G401 (cell line): ENCODE measurements at regions not wholly inside any gene's neighbourhood (a gene's known extent, or its start where the extent isn't known, plus 50 kb on each side); places are given as distances from the start of the nearest gene placed in this dataset.

Source experiments
- DNase-seq: peaks from one replicate; pipeline ENCODE4 v3.0.0-alpha.2; 2015; ENCODE audit warnings: low spot score
- in situ Hi-C: cut with HindIII; loops from 2 replicates; pipeline ENCODE4 v1.10.0; 2016; ENCODE audit warnings: low sequenced_read_pairs, mixed read lengths

DNA sequence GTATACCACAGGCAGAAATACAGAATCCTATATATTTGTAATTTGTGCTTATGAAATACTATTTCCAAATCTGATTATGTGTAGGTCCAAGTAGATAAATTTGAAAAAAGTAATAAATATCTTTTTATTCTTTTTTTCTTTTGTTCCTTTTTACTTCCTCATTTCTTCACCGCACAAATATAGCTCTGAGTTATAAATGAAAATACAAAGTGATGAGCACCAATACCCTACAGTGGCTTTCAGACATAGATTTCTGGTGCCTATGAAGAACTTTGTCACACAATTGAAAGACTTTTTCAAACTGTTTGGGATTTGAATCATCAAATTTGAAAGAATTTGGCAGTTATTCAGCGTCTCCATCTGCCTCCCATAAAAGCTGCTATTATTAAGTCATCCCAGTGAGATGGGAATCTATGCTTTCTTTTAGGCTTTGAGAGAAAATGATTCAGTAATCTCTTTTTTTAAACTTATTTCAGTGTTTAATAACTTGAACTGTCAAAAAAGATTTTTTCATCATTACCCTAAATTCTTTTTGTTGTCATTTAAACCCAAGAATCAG, 363.6 kb upstream of the GOLIM4 start:
- in situ Hi-C loops, result no loop called here
- no peak for DNase-seq

GRCh38 chr3:168457954-168458539, 362.3 kb upstream of the GOLIM4 start:
- in situ Hi-C loops, result no loop called here
- DNase-seq, result no peak

- in situ Hi-C loops, result no loop called here
- no peak for DNase-seq
Measured at GRCh38 chr3:168455814-168456213, 360.1 kb upstream of the GOLIM4 start.

- in situ Hi-C loops, result no loop called here
- no peak for DNase-seq
Measured at GRCh38 chr3:168453623-168454022, 357.9 kb upstream of the GOLIM4 start.

DNA sequence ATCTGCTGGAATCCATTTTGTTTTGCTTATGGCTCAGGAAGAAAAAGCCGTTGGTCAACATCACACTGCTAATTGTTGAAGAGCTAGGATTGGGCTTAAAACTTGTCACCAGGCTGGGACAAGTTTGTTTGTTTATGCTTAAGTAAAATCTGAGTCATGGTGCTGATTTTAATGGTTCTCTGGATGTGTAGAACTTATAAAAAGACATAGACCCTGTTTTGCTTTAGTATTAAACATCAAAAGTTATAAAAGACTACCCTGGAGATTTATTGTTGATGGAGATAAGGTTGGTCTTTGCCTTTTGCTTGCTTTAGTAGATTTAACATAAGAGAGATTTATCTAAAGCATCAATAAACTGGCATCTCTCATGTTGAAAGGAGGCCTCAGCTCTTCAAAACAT, 348.2 kb upstream of the GOLIM4 start:
- no peak for DNase-seq
- in situ Hi-C loops, result no loop called here

DNA sequence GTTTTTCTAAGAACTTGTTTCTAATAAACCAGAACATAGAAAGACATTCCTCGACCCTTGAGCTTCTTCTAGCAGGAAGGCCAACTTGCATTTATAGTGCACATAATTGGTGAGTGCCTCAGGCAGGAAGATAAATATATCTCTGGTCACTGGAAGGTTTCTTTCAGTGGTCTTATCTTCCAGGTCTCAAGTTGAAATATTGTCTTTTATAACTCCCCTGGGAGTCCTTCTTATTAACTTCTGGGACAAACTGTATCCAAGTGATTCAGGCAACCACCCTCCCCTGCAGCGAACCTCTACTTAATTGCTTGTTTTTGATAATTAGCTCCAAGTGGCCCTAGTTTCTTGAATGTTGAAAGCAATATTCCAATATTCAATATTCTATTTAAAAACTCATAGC, 346.8 kb upstream of the GOLIM4 start:
- no peak for DNase-seq
- in situ Hi-C loops, result no loop called here

DNA sequence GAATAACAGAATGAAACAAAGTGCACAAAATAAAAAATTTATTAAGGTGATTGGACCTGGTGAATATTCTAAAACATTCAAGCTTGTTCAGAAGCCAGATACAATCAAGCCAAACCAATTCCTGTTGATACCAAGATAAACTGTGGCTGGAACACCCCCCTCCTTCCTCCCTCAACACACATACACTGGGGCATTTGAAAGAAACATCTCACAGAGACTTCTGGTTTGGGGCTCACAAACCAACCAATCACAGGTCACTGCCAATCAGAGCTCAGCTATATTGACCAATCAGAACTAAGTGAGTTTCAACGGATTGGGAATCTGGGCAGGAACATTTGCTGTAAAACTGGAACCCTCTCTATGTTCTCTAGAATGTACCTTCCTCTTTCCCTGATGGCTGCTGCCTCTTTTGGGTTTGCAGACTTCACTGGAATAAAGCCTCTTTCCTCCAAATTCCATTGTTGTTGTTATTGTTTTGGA, 340.6 kb upstream of the GOLIM4 start:
- in situ Hi-C loops, result no loop called here
- no peak for DNase-seq

DNA sequence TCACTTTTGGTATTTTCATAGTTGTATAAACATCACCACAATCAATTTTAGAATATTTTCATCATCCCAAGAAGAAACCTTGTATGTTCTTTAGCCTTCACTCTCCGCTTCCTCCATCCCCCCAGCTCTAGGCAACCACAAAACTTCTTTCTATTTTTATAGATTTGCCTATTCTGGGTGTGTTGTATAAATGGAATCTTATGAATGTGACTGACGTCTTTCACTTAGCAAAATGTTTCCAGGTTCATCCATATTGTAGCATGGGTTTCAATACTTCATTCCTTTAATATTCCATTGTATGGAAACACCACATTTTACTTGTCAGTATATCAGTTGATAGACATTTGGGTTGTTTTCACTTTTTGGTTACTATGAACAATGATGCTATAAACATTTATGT, 335.8 kb upstream of the GOLIM4 start:
- in situ Hi-C loops, result no loop called here
- DNase-seq, result no peak

DNA sequence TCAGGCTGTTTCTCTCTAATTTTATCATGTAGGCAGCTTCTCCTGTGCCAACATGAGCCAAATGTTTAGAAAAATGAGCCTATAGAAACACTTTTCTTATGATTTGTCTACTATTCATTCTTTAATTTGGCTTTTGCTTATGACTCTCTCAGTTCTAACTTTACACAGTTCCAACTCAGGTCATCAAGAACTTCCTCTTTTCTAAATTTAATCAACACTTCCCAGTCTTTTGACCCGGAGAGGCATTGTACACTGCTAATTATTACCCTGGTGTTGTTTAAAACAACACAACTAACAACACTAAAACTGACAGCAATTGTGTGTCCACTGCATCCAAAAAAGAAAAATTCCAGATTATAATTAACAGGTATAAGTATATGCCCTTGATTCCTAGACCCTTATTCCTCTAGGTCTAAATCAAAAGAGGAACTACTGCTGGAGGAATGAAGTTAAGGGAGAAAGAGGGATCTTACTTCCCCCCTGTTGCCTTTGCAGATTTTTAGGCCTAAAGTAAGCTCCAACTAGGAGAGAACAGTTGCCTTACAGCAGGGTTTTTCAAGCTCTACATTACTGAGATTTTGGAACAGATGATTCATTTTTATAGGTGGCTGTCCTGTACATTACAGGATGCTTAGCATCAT, 332.2 kb upstream of the GOLIM4 start:
- in situ Hi-C loops, result no loop called here
- no peak for DNase-seq

DNA sequence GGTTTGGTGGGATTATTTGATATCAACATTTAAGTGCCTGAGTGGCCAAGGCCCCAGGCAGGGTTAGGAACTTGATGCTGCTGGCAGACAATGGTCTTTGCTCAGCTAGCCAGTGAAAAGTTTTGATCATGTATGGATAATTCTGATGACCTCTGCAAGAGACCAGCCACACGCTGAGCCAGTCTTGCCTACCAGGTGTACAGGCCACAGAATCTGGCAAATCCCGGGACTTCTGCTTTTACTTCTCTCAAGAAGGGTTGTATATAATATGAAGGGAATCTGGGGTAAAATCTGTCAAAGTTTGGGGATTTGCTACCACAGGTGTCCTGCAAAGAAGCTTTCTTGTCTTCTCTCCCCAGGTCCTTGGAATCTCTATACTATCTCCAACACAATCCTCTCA, 331.4 kb upstream of the GOLIM4 start:
- in situ Hi-C loops, result no loop called here

GRCh38 chr3:168425936-168426595, 330.3 kb upstream of the GOLIM4 start:
- DNase-seq, result no peak
- in situ Hi-C loops, result no loop called here

More for the DNA sequence above, 331.4 kb upstream of the GOLIM4 start:
- no peak for DNase-seq

GRCh38 chr3:168424059-168424734, 328.5 kb upstream of the GOLIM4 start:
- in situ Hi-C loops, result no loop called here

DNA sequence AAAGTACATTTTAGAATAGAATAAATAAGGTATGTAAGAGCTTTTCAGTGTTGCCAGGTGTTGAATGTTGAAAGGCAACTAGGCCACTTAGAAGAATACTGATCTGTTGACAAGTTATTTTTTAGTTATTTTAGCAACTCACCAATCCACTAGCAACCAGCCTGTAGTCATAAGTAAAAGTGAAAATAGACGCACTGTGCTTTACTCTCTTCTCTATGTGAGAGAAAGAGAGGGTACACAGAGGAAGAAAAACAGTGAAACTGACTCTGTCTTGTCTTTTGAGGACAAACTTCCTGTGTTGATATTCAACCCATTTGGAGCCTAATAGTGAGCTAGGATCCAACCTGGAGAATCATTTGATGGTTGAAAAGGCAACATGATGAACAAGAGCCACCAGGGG, 327.1 kb upstream of the GOLIM4 start:
- DNase-seq, result no peak

More at GRCh38 chr3:168424059-168424734, 328.5 kb upstream of the GOLIM4 start:
- DNase-seq, result no peak

DNA sequence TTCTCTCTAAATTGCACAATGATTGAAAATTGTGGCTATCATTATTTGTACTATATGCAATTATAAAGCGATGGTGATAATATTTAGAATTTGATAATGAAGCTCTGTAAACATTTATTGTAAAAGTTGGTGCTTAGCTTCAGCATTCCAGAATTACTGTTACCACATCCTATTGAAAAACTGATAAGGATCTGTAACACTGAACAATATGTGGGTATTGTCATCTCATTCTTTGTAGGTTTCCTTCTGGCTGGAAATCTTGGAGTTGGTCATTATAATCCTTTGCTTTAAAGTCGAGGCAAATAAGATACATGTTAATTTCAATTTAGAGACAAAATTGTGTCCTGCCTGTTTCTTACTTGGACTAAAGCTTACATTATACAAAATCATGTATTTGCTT, 323.4 kb upstream of the GOLIM4 start:
- DNase-seq, result no peak
- in situ Hi-C loops, result no loop called here

More for the DNA sequence above, 327.1 kb upstream of the GOLIM4 start:
- in situ Hi-C loops, result no loop called here

DNA sequence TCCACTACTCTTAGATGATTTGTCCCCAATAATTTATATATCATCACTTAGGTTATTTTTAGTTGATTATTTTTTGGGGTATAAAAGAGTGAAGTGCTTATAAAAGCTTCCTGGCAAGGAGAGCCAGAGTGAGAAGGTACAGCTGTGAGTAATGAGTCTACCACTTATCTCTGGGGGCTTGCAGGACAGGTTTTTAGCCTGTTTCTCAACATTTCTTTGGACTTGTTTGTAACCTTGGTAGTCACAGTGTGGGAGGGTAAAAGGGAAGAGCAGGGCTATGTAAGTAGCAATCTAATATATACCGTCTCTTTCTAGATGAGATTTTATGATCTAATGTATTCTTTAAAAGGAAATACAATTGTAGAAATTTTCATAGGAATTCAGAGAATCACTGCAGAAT, 321.3 kb upstream of the GOLIM4 start:
- in situ Hi-C loops, result no loop called here
- DNase-seq, result no peak

GRCh38 chr3:168416446-168416845, 320.7 kb upstream of the GOLIM4 start:
- no peak for DNase-seq
- in situ Hi-C loops, result no loop called here

DNA sequence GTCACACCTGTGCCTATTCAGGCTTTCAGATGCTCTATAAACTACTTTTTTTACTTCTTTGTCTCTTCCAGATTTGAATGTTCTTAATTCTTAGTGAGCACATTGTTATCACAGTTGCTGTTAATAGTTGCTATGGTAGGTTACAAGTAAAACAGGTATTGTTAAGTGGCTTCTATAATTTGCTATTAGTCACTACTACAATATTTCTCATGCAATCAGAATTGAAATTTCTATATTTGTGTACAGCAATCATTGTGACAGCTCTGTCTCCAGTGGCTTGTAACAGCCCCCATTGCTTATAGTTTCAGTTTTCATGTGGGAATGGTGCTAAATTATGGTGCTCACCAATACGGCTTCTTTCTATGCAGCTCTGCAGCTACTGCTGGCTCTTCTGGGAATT, 318.4 kb upstream of the GOLIM4 start:
- in situ Hi-C loops, result no loop called here
- DNase-seq, result no peak

DNA sequence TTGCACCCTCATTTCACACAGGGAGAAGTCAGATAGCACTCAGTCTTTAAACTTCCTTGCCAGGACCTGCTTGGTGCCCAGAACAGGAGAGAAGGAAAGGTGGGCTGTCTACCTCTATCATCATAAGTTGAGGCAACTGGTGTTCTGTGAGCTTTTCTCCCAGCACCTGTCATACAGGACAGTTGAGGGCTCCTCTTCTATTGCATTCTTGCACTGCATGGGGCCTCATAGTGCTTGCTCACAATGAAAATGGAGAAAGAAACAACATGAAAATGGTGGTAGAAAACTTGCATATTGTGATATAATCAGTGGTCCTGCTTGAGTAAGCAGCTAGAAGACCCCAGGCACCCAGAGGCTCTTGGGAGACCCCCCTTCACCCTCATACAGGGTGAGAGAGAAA, 311.7 kb upstream of the GOLIM4 start:
- in situ Hi-C loops, result no loop called here
- DNase-seq, result no peak

DNA sequence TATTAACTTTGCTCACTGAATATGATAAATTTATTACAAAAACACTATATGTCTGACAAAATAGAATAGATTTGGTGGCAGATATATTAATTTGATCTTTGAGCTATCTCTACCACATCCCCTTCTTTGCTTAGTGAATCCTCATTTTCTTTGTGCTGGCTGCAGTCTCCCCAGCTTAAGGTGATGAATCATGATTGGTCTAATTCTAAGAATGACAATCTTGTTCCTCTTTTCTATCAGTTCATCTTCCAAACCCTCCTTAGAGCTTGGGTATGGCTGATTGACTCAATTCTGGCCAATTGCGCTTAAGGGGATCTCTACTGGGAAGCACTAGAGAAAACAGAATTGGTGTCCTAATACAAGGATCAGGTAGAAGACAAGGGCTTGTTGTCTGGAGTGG, 309.6 kb upstream of the GOLIM4 start:
- DNase-seq, result no peak
- in situ Hi-C loops, result no loop called here
